Glutamatergic neuron (in vitro differentiated cells): ENCODE measurements at regions not wholly inside any gene's neighbourhood (a gene's known extent, or its start where the extent isn't known, plus 50 kb on each side); places are given as distances from the start of the nearest gene placed in this dataset.

Experiments
- DNase-seq: peaks from one replicate; pipeline ENCODE4 v3.0.0; 2022
- H3K27ac Mint-ChIP-seq: one replicate; pipeline ENCODE4 v1.8.0; 2020; ENCODE audit warnings: mild to moderate bottlenecking, mixed read lengths, inconsistent platforms; ENCODE audit not compliant: unreplicated experiment
- H3K27me3 Mint-ChIP-seq: one replicate; pipeline ENCODE4 v1.8.0; 2020; ENCODE audit warnings: mild to moderate bottlenecking, moderate library complexity, mixed read lengths, inconsistent platforms; ENCODE audit not compliant: unreplicated experiment
- H3K36me3 Mint-ChIP-seq: one replicate; pipeline ENCODE4 v1.8.0; 2020; ENCODE audit warnings: mild to moderate bottlenecking, mixed read lengths, inconsistent platforms; ENCODE audit not compliant: unreplicated experiment
- H3K4me1 Mint-ChIP-seq: one replicate; pipeline ENCODE4 v1.8.0; 2020; ENCODE audit warnings: mild to moderate bottlenecking, low read depth, mixed read lengths, inconsistent platforms; ENCODE audit not compliant: unreplicated experiment
- H3K4me3 Mint-ChIP-seq: one replicate; pipeline ENCODE4 v1.8.0; 2020; ENCODE audit warnings: mild to moderate bottlenecking, mixed read lengths, inconsistent platforms; ENCODE audit not compliant: unreplicated experiment
- H3K9me3 Mint-ChIP-seq: one replicate; pipeline ENCODE4 v1.8.0; 2020; ENCODE audit warnings: mild to moderate bottlenecking, moderate library complexity, mixed read lengths, inconsistent platforms; ENCODE audit not compliant: unreplicated experiment
- CTCF ChIP-seq: fragments of 200-600 bp; sonication (generic); IDR thresholded peaks from one replicate; pipeline ENCODE4 v1.5.0; 2021; ENCODE audit not compliant: partially characterized antibody, unreplicated experiment

- DNase-seq, result no peak
- Mint-ChIP-seq H3K36me3 (no peaks in the 10 kb centered on the region), H3K27ac (no peak overlapping the region), H3K9me3 (no peaks in the 10 kb centered on the region), H3K4me3 (no peak overlapping the region), H3K27me3 (no peaks in the 10 kb centered on the region), H3K4me1 (no peaks in the 10 kb centered on the region)
- no peak for TF ChIP-seq CTCF
Observed at GRCh38 chr2:41691561-41691960, 356.3 kb upstream of the PKDCC start.

DNA sequence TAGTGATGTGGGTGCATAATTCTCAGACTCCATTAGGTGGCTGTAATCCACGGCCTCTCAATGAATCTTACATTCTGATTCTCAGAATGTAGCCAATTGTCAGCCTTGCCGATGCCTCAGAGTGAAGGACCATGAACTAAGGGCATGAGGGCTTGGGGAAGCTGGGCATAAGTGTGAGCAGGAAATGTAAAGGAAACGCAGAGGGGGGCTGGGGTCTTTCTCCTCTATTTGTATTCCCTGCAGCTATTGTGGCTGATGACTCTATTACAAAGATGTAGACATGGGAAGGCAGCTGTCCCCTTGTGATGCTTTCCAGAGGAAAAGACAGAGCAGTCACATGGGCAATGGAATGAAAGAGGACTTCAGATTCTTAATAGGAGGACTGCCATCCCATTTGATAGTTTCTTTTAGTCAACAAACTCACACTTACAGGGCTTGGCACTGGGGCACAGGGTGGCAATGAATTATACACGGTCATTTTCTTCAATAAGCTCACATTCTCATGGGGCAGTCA, 353.2 kb upstream of the PKDCC start:
- no peaks in the 10 kb centered on the region for H3K4me1 Mint-ChIP-seq
- no peak for DNase-seq
- H3K27ac Mint-ChIP-seq, result no peak overlapping the region
- no peaks in the 10 kb centered on the region for H3K27me3 Mint-ChIP-seq
- TF ChIP-seq CTCF, result no peak
- H3K36me3 Mint-ChIP-seq, result no peaks in the 10 kb centered on the region
- no peak overlapping the region for H3K4me3 Mint-ChIP-seq
- H3K9me3 Mint-ChIP-seq, result no peaks in the 10 kb centered on the region

DNA sequence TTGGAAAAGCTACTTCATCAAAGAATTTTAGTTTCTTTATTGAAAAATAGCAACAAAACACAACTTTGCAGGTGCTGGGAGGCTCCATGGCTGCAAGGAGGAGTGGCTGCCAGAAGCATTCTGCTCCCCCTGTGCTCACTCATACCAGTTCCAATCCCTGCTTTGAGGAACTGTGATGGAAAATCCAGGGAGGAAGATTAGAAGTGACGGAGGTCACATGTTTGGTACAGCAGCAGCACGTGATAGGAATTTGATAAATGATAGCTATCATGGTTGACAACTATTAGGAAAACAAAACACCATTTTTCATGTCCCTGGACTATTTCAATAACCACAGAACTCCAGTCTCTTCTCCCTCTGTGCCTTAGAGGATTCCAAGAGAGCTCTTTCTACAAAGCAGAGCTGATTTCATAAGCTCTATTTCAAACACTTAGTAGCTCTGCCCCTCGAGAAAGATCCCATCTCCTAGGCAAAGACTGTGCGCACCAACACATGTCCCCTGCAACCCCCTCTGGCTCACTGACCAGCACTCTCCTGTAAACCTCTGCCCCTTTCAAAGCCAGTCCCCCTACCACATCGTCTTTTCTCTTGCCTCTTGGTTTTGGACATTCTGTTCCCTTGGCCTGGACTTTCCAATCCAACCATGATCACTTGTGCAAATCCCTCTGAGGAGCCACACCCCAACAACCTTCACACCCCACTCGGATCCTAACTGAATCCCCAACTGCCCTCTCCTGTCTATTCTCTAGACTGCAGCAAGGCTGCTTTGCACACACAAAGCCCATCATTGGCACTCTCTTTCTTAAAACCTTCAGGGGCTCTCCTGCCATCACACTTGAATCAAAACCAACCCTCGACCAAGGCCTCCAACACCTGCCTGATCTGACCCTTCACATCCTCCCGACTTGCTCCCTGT, 352.4 kb upstream of the PKDCC start:
- H3K27ac Mint-ChIP-seq, result no peak overlapping the region
- no peak overlapping the region for H3K4me3 Mint-ChIP-seq
- TF ChIP-seq CTCF, result no peak
- H3K27me3 Mint-ChIP-seq, result no peaks in the 10 kb centered on the region
- DNase-seq, result no peak
- H3K9me3 Mint-ChIP-seq, result peaks cover 3% of the 10 kb centered on the region
- H3K4me1 Mint-ChIP-seq, result no peaks in the 10 kb centered on the region
- no peaks in the 10 kb centered on the region for H3K36me3 Mint-ChIP-seq

DNA sequence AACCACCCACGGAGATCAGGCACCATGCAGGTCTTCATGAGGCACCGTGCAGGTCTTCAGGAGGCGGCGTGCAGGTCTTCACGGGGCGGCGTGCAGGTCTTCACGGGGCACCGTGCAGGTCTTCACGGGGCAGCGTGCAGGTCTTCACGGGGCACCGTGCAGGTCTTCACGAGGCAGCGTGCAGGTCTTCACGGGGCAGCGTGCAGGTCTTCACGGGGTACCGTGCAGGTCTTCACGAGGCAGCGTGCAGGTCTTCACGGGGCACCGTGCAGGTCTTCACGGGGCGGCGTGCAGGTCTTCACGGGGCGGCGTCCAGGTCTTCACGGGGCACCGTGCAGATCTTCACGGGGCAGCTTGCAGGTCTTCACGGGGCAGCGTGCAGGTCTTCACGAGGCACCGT, 350.4 kb upstream of the PKDCC start:
- Mint-ChIP-seq H3K4me1 (no peaks in the 10 kb centered on the region), H3K4me3 (no peak overlapping the region), H3K27ac (no peak overlapping the region), H3K36me3 (no peaks in the 10 kb centered on the region), H3K27me3 (no peaks in the 10 kb centered on the region), H3K9me3 (peaks cover 3% of the 10 kb centered on the region)
- TF ChIP-seq CTCF, result no peak
- no peak for DNase-seq
